Colonic mucosa (tissue), 4 donors: ENCODE measurements at regions not wholly inside any gene's neighbourhood (a gene's known extent, or its start where the extent isn't known, plus 50 kb on each side); places are given as distances from the start of the nearest gene placed in this dataset.
"Not testable (repeated sequence)": the region's sequence is repeated elsewhere in the genome, so short reads cannot be mapped to it uniquely, and the experiment has no call there.

Experiments used
- DNase-seq: peaks from one replicate; pipeline ENCODE4 v3.0.0-alpha.2; 2020
- H3K27ac ChIP-seq: fragments of 200-600 bp; one replicate; pipeline ENCODE4 v1.8.0; 2021
- H3K27me3 ChIP-seq: fragments of 200-600 bp; one replicate; pipeline ENCODE4 v1.8.0; 2021
- H3K36me3 ChIP-seq: fragments of 200-600 bp; one replicate; pipeline ENCODE4 v1.8.0; 2021
- H3K4me1 ChIP-seq: fragments of 200-600 bp; one replicate; pipeline ENCODE4 v1.8.0; 2021; ENCODE audit warnings: mild to moderate bottlenecking
- H3K4me3 ChIP-seq: fragments of 200-600 bp; one replicate; pipeline ENCODE4 v1.8.0; 2021
- H3K9ac ChIP-seq, 2 donors: one replicate each; pipeline ENCODE4 v1.7.0; 2013; ENCODE audit warnings: control low read depth in 2 of 2, low read depth in 2 of 2, low read length in 2 of 2
- H3K9me3 ChIP-seq: fragments of 200-600 bp; one replicate; pipeline ENCODE4 v1.8.0; 2021
- intact Hi-C: fragments of 100-400 bp; cut with DNase I; formaldehyde crosslinking; loops from one replicate; pipeline ENCODE4 v1.14.1; 2022
- TF ChIP-seq, protein P1 (sequence below): fragments of 200-600 bp; IDR thresholded peaks from one replicate; pipeline ENCODE4 v1.8.0; 2022; ENCODE audit warnings: antibody characterized with exemption, mild to moderate bottlenecking
- donor health status: healthy.
- donor health status: DM: no; HTN: no; CAD: no.
- donor health status: DM: no; HTN: no; CAD: no.

DNA sequence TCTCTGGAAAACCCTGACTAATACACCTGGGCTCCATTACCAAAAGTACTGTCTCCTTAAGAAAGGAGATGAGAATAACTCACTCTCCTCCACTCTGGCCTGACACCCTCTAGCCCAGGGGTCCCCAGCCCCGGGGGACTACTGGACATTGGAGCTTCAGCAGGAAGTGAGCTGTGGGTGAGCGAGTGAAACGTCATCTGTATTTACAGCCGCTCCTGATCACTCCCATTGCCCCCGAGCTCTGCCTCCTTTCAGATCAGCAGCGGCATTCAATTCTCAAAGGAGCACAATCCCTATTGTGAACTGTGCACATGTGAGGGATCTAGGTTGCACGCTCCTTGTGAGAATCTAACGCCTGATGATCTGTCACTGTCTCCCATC is 126.3 kb upstream of the TNRC6C start:
- TF ChIP-seq, protein P1, sequence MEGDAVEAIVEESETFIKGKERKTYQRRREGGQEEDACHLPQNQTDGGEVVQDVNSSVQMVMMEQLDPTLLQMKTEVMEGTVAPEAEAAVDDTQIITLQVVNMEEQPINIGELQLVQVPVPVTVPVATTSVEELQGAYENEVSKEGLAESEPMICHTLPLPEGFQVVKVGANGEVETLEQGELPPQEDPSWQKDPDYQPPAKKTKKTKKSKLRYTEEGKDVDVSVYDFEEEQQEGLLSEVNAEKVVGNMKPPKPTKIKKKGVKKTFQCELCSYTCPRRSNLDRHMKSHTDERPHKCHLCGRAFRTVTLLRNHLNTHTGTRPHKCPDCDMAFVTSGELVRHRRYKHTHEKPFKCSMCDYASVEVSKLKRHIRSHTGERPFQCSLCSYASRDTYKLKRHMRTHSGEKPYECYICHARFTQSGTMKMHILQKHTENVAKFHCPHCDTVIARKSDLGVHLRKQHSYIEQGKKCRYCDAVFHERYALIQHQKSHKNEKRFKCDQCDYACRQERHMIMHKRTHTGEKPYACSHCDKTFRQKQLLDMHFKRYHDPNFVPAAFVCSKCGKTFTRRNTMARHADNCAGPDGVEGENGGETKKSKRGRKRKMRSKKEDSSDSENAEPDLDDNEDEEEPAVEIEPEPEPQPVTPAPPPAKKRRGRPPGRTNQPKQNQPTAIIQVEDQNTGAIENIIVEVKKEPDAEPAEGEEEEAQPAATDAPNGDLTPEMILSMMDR = no peak
- Histone ChIP-seq H3K9me3 (no peaks in the 10 kb centered on the region), H3K27me3 (no peaks in the 10 kb centered on the region), H3K4me3 (no peak overlapping the region), H3K9ac (no peak overlapping the region), H3K4me1 (no peaks in the 10 kb centered on the region), H3K36me3 (no peaks in the 10 kb centered on the region), H3K27ac (no peak overlapping the region)
- intact Hi-C loops = no loop called here
- no peak for DNase-seq

DNA sequence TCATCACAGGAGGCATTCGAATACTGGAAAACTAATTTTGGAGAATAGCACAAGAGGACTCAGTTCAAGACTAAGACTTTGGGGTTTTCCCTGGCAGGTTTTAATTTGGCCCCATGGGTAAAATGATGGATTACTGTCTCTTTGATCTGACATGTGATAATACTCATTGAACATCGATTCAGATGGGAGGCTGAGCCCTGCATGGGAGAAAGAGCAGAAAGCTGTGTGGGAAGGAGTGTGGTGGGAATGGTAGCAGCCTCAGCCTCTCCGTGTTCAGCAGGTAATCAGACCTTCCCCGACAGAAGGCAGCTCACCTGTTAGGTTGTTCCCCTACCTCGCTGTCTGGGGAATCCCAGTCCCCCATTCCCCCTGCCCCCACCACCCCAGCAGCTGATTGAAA is 124.7 kb upstream of the TNRC6C start:
- intact Hi-C loops = no loop called here
- TF ChIP-seq, protein P1 = no peak

DNA sequence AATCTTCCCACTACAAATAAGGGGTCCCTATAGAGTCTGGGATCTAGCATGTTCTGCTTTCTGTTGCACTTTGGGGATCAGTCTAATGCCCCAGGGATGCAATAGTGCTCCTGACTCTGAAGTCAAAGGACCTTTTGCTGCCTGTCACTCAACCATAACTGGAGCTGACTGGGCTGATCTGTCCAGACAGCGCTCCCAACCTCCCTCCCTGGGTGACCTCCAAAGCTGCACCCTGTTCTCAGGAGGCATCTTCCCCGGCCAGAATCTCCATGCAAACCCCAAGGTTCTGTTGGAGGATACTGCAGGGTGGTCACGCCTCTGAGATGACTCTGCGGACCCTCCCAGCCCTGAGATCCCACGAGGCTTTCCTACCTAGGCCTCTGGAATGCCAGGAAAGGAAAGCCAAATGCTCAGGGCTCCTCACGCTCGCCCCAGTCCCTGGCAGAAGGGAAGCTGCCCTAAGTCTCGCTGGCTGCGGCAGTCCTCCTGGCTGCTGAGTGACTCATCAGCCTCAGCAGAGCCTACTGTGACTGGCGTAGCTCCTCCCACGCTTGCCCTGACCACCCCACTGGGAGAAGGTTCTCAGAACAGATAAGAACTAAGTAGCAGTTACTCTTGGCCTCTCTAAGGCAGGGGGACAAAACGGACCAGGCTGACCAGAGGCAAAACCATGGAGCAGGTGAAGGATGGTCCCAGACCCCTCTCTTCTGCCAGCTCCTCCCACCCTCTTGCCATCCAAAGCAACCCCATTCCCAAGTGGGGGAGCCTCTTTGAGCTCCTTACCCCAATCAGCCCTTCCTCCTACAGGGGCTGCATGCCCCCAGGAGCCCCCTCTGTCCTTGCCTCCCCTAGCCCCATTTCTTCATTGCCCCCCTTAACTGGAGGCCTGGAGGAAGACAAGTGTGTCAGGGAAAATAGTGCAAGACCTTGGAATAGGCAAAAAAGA is 124.1 kb upstream of the TNRC6C start:
- Histone ChIP-seq H3K4me3 (no peak overlapping the region), H3K9ac (no peak overlapping the region), H3K27me3 (no peaks in the 10 kb centered on the region), H3K9me3 (no peaks in the 10 kb centered on the region), H3K27ac (no peak overlapping the region), H3K4me1 (no peaks in the 10 kb centered on the region), H3K36me3 (no peaks in the 10 kb centered on the region)
- no peak for DNase-seq
- TF ChIP-seq, protein P1 = no peak
- intact Hi-C loops = no loop called here

More for the DNA sequence above, 124.7 kb upstream of the TNRC6C start:
- H3K4me1 ChIP-seq = no peaks in the 10 kb centered on the region
- no peaks in the 10 kb centered on the region for H3K27me3 ChIP-seq
- H3K4me3 ChIP-seq = no peak overlapping the region
- no peaks in the 10 kb centered on the region for H3K36me3 ChIP-seq
- no peaks in the 10 kb centered on the region for H3K9me3 ChIP-seq
- H3K9ac ChIP-seq = no peak overlapping the region
- DNase-seq = no peak
- H3K27ac ChIP-seq = no peak overlapping the region

DNA sequence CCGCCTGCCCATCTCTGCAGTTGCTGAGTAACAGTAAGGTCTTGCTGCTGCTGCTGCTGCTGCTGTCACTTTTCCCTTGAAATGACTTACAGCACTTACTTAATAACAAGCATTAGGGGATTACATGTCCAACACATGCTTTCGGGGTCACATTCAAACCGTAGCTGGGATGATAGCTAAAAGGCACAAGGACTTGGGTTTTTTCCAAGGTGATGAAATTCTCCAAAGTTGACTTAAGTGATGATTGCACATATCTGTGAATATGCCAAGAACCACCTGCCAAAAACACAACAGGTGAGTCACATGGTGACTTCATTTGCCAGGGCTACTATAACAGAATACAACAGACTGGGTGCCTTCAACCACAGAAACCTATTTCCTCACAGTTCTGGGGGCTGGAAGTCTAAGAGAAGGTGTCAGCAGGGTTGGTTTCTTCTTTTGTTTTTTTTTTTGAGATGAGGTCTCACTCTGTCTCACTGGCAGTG is 121.9 kb upstream of the TNRC6C start:
- no peak overlapping the region for H3K4me3 ChIP-seq
- H3K36me3 ChIP-seq = no peaks in the 10 kb centered on the region
- peaks cover 11% of the 10 kb centered on the region for H3K4me1 ChIP-seq
- TF ChIP-seq, protein P1 = no peak
- no peaks in the 10 kb centered on the region for H3K9me3 ChIP-seq
- no peak for DNase-seq
- intact Hi-C loops = no loop called here
- H3K27ac ChIP-seq = no peak overlapping the region
- H3K27me3 ChIP-seq = no peaks in the 10 kb centered on the region
- no peak overlapping the region for H3K9ac ChIP-seq

DNA sequence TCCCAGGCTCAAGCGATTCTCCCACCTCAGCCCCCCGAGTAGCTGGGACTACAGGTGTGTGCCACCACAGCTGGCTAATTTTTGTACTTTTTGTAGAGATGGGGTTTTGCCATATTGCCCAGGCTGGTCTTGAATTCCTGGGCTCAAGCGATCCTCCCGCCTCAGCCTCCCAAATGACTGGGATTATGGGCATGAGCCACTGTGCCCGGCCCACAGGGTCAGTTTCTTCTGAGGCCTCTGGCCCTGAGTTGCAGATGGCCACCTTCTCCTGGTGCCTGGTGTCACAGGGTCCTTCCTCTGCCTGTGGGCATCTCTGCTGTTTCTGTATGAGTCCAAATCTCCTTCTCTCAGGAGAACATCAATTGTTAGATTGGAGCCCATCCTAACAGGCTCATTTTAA is 121.4 kb upstream of the TNRC6C start:
- H3K36me3 ChIP-seq, H3K9me3 ChIP-seq, H3K27ac ChIP-seq, H3K9ac ChIP-seq, H3K4me3 ChIP-seq, H3K27me3 ChIP-seq, DNase-seq, intact Hi-C loops: not testable (repeated sequence)
- H3K4me1 ChIP-seq = peaks cover 15% of the 10 kb centered on the region

DNA sequence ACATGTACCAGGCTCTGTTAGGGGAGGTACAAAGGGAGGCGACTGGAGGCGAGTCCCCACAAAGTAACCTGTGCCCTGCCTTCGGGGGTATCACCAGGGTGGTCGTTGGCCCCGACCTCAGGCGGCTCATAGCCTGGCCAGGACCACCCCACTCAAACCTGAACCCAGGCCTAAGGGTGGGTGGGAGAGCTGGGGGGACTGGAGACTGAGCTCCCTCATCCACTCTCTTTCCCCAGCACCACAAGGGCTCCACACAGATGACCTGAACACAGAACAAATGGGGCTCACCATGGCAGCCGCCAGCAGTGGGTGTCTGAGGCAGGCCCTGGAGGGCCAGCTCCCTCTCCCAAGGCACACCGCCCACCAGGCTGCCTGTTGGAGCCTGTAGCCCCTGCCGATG is 120.6 kb upstream of the TNRC6C start:
- TF ChIP-seq, protein P1 = no peak

More for the DNA sequence above, 120.6 kb upstream of the TNRC6C start:
- Histone ChIP-seq H3K4me1 (peaks cover 23% of the 10 kb centered on the region), H3K9me3 (no peaks in the 10 kb centered on the region), H3K9ac (no peak overlapping the region), H3K27me3 (no peaks in the 10 kb centered on the region), H3K36me3 (no peaks in the 10 kb centered on the region), H3K4me3 (no peak overlapping the region), H3K27ac (no peak overlapping the region)
- no peak for DNase-seq
- intact Hi-C loops = no loop called here
